NCI-H446 (cell line): ENCODE measurements at regions not wholly inside any gene's neighbourhood (a gene's known extent, or its start where the extent isn't known, plus 50 kb on each side); places are given as distances from the start of the nearest gene placed in this dataset.

Source experiments
- DNase-seq, 2 experiments: peaks; one replicate each; lab custom pipeline; 2025; lab: John Stamatoyannopoulos, UW

DNA sequence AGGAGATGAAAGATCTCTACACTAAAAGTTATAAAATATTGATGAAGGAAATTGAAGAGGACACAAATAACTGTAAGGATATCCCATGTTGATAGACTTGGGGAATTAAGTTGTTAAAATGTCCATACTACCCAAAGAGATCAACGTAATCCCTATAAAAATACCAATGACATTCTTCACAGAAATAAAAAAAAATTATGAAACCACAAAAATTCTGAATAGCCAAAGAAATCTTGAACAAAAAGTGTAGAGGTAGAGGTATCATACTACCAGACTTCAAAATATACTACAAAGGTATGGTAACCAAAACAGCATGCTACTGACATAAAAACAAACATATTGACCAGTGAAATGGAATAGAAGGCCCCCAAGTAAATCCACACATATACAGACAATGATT is 71.5 kb upstream of the ELL2 start:
- DNase-seq, result no peak

DNA sequence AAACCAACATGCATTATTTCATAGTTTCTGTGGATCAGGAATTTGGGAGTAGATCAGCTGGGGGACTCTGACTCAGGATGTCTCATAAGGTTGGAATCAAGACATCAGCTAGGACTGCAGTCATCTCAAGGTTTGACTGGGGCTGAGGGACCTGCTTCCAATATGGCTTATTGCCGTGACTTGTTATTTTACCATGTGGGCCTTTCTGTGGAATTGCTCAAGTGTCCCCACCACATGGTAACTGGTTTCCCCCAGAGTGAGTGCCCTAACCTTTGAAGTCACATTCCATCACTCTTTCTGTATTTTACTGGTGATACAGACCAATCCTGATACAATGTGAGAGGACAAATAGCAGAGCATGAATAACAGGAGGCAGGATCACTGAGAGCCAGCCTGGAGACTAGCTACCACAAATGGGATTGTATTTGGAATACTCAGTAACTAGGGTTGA is 70.2 kb upstream of the ELL2 start:
- DNase-seq, result no peak

DNA sequence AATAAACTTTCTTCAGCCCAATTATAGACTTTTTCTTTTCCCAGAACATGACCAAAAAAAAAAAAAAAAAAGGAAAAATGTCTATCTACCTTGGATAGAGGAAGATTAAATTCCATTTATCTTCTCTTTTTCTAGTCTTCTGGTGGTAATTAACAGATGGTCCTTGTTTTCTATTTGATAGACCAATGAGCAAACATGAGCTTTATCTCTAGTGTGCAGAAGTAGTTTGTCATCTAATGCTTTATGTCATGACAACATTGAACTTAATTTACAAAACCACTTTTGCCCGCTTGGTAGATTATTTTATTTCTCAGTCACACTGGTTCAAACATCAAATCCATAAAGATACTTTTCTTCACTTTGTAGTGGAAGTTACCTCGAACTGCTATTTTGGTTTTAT is 69.5 kb upstream of the ELL2 start:
- no peak for DNase-seq

DNA sequence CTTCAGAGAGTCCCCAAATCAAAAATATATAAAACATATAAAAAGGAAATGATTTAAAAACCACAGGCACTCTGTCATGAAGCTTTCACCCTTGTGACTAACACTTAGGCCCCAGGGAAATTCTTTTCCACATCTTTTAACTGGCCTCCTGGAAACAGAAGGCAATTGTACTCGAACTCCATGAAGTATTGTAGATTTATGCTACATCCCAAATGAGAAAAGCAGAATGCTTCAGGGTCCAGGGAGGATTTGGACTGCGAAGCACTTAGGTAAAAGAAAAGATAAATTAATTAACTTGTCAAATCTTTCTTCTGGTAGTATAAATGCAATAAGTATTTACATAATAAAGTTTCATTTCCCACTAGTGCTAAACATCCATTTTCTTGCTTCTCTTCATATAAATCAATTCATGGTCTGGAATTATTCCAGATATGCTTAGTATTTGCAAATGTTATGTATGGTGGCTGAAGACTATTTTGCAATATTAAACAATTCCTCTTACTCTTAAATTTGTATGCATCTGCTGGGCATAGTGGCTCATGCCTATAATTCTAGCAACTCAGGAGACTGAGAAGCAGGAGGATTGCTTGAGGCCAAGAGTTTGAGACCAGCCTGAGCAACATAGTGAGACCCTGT is 64.9 kb upstream of the ELL2 start:
- no peak for DNase-seq

DNA sequence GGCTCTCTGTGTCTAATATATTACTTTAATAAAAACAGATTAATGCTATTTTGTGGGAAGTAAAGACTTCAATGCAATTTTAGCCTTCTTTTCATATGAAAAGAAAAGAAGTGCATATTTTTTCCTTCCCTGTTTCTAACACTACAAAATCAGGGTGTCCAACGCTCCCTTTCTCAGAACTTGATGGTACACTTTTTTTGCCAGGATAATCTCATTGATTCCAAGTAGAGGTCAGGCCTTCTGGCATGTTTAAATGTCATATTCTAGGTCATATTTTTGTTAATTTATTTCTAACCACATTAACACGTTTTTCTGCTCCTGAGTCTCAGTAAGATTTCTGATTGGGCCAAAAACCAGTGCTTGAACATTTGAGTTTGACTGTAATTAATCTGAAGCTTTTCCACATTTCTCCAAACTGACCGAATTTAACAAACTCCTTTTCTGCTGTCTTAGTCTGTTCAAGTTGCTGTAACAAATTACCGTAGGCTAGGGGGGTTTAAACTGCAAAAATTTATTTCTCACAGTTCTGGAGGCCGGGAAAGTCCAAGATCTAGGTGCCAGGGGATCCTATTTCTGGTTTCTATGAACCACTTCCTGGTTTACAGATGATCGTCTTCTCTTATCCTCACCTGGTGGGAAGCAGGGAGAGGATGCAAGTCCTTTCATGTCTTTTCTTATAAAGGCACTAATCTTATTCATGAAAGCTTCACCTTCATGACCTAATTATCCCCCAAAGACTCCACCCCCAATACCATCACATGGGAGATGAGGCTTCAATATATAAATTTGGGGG is 63.2 kb upstream of the ELL2 start:
- no peak for DNase-seq

DNA sequence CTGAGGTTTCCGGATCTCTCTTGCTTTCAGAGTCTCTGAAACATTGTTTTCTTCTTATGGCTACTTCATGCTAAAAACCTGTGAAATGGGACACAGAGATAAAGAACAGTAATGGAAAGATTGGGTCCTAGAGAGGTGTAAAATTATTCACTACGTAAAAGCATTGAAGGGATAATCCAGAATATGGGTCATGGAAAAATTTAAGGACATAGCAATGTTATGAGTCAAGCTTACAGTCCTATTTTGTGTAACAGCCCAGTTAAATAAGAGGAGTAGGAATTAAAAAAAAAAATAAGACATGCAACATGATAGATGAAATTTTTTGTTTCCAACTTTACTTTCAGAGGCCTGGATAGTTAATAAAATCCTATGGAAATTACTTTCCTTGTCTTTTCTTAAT is 61.9 kb upstream of the ELL2 start:
- no peak for DNase-seq

DNA sequence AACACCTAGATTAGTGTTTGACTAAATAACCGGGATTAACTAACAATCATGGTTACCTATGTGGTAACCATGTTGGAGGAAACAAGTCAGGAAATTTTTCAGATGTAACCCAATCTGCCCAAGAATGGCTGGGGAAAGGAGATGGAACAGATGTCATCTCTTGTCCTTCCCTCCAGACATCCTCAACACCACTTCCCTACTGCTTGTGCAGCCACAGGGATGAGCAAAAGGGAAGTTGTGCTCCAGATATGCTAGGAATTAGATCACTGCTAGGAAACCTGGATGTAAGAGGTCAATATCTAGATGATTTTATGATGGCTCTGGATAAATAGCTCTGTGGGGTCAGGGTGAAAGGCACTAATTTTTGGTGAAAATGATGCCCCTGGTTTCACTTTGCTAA is 61.3 kb upstream of the ELL2 start:
- no peak for DNase-seq

DNA sequence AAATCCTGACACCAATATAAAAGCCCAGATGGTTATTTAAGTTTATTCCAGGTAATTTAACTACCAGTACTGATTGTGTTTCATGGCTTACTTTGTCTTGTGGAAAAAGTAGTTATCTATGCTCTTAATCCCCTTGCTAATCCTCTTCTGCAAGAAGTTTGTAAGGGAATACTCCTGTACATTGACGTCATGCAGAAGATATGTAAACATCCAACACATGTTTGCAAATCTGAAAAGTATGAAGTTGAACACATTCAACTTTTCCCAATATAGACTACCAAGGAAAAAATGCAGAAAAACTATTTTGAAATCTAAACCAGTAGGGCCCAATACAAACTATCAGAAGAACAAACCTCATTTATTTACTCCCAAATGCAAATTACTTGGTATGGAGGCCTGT is 56.3 kb upstream of the ELL2 start:
- no peak for DNase-seq

DNA sequence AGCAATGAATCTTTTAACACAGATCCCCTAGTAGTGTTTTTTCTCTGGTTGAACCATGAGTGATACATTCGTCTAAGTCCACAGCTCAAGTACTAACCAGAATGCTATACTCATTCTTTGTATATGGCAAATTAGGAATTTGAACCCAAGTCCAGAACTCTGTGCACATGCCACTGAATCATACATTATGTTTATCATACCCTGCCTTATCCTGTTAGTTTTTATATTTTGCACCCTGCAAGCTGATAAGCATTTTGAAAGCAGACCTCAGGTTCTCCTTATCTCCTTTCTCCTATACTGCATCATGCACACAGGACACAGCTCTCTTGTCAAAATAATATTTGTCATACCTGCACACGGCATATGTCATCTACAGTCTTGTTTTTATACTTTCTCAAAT is 54.6 kb upstream of the ELL2 start:
- no peak for DNase-seq

DNA sequence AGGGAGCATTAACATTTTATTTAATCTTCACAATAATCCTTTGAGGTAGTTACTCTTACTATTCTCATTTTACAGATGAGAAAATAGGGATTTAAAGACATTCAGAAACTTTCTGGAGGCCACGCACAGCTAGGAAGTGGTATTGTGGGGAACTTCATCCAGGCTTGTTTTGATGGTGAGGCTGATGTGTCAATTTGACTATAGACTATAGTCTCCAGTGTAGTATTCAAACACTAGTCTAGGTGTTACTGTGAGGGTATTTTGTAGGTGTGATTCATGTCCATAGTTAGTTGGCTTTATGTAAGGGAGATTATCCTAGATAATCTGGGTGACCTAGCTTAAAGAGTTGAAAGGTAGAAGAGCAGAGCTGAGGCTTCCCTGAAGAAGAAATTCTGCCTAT is 54.1 kb upstream of the ELL2 start:
- no peak for DNase-seq

DNA sequence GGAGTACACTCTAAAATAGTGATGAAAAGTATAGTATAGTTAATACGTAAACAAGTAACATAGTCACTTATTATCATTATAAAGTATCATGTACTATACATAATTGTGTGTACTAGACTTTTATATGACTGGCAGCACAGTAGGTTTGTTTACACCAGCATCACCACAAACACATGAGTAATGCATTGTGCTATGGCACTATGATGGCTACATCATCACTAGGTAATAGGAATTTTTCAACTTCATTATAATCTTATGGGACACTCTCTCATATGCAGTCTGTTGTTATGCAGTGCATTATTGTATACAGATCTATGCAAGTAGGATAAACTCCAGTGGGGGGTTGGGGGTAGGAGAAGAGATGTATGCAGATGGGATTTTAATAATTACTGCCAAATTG is 52.7 kb upstream of the ELL2 start:
- no peak for DNase-seq

DNA sequence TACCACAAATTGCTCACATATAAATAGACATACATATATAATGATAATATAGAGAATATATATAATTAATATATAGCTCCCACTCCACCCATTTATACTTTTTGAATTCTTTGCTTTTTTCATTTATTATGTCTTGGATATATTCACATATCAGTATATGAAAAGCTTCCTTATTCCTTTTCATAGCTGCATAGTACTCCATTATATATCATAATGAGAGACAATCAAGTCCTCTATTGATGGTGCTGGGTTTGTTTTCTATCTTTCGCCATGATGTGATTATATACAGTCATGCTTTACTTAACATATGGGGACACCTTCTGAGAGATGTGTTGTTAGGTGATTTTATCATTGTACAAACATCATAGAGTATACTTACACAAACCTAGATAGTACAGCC is 51.6 kb upstream of the ELL2 start:
- DNase-seq, result no peak

DNA sequence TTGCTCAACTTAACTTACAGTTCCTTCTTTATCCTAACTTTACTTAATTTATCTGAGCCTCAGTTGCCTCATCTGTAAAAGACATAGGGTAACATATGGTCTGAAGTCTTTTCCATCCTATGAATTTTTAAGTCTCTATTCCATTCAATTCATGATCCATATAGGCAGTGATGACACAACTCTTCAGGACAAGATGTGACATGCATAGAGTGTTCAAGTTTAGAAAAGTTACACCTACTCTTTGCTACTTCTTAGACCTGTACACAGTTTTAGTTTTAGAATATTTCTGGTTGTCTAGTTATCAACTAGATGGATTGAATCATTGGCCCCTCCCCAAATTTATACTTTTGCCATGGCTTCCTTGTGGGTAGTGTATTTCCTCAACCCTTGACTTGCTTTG is 50.7 kb upstream of the ELL2 start:
- DNase-seq, result no peak
